ENCODE measurements at regions not wholly inside any gene's neighbourhood (a gene's known extent, or its start where the extent isn't known, plus 50 kb on each side); places are given as distances from the start of the nearest gene placed in this dataset.
"Not testable (repeated sequence)": the region's sequence is repeated elsewhere in the genome, so short reads cannot be mapped to it uniquely, and the experiment has no call there.

DNA sequence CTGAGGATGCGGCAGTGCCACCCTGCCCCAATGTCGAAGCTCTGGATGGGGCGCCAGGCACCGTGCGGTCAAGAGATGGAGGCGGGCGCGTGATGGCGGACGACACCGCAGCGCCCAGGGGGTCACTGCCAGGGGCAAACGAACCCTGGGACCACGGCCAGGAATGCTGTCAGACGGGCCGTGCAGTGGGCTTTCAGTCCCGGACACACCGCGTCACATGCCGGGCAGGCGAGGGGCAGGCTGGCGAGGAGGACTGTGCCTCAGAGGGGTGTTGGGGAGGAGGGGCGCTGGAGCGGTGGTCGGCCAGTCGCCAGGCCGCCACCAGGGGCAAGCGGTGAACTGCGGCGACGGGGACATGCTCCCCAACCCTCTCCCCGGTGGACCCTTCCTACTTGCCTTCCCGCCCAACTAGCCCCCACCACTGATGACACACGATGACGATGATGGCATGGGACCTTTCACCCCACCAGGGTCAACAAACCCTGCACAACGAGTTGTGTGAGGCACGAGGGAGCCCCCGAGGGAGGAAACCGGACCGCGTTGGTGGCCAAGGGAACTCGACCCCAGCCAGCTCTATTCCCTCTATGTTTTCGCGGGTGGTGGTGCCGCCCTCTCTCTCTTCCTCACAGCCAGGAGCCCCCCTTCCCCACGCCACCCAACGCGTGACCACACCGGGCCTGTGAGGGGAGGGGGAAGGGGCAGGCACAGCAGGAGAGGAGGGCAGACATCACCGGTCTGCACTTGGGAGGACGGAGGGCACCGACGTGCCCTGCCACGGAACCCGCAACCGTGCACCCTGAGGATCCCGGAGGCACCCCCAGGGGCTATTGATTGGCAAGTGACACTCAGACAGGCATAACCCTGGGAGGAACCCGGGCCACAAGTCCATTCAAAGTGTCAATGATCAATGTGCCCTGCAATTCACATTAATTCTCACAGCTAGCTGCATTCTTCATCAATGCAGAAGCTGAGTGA is 1960.9 kb upstream of the DEFB115 start:
- DNase-seq = no peak

DNA sequence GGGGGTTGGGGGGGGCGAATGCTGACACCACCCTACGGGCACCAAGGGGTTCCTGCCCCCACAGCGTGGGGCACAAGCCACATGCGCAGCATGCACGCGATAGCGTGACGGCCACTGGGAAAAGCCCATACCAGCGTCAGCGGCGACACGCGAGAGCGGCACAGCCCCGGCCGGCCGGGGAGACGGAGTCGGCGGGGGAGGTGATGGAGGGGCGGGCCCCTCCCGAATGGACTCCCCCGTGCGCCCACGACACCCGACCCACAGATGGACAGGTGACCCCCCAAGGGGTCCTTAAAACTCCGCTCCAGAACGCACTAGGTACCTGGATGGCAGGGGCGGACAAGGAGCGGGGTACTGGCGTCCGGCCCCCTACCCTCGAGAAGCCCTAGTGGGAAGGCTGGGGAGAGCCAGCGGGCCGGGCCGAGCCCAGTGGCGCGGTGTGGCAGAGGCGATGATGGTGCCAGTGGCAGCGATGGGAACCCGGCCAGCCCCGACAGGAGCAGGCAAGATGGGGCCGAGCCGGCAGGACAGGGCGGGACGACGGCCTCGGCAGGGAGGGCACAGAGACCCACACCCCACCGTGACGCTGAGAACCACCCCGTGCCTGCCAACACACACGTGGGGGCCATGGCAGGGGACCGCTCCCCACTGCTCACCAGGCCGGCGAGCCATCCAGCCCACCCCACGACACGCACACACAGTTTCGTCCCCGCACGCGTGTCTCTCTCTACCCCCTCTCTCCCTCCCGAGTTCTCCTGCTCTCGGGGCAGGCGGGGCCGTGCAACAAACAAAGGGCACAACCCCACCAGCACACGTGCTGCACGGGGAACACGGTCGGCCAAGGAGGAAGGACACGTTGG is 1959.8 kb upstream of the DEFB115 start:
- DNase-seq = no peak

DNA sequence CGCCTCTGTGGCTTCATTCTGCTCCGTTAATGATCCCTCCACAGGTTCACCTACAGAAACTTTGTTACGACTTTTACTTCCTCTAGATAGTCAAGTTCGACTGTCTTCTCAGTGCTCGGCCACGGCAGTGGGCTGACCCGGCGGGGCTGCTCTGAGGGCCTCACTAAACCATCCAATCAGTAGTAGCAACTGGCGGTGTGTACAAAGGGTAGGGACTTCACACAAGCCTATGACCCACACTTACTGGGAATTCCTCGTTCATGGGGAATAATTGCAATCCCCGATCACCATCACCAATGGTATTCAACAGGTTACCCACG is 1959.2 kb upstream of the DEFB115 start:
- DNase-seq = no peak

DNA sequence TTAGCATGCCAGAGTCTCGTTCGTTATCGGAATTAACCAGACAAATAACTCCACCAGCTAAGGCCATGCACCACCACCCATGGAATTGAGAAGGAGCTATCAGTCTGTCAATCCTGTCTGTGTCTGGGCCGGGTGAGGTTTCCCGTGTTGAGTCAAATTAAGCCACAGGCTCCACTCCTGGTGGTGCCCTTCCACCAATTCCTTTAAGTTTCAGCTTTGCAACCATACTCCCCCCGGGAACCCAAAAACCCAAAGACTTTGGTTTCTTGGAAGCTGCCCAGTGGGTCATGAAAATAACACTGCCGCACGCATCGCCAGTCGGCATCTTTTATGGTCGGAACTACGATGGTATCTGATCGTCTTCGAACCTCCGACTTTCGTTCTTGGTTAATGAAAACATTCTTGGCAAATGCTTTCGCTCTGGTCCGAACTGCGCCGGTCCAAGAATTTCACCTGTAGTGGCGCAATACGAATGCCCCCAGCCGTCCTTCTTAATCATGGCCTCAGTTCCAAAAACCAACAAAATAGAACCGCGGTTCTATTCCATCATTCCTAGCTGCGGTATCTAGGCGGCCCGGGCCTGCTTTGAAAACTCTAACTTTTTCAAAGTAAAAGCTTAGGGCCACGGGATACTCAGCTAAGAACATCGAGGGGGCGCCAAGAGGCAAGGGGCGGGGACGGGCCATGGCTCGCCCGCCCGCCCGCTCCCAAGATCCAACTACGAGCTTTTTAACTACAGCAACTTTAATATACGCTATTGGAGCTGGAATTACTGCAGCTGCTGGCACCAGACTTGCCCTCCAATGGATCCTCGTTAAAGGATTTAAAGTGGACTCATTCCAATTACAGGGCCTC is 1958.5 kb upstream of the DEFB115 start:
- no peak for DNase-seq

DNA sequence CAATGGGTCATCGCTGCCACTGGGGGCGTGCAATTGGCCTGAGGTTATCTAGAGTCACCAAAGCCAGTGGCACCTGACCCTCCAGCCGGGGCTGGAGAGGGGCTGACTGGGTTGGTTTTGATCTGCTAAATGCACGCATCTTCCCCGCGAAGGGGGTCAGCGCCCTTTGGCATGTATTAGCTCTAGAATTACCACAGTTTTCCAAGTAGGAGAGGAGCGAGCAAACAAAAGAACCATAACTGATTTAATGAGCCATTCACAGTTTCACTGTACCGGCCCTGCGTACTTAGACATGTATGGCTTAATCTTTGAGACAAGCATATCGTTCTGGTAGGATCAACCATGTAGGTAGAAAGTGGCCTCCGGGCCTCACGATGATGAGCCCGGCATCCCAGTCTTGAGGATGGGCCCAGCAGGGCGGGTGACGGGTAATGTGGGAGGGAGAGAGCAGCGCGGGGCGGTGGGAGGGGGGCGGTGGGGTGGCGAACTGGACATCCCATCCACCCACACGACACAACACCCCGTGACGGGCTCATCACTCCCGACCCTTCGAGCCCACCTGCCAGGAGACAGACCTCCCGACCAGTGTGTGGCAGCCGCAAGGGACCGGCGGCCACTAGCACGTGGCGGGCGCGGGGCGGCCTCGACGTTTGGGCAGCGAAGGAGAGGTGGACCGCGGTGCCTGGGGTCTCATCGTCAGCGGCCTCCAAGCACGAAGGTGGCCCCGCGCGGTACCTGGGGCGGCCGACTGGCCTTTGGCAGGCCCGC is 1957.5 kb upstream of the DEFB115 start:
- DNase-seq = no peak

DNA sequence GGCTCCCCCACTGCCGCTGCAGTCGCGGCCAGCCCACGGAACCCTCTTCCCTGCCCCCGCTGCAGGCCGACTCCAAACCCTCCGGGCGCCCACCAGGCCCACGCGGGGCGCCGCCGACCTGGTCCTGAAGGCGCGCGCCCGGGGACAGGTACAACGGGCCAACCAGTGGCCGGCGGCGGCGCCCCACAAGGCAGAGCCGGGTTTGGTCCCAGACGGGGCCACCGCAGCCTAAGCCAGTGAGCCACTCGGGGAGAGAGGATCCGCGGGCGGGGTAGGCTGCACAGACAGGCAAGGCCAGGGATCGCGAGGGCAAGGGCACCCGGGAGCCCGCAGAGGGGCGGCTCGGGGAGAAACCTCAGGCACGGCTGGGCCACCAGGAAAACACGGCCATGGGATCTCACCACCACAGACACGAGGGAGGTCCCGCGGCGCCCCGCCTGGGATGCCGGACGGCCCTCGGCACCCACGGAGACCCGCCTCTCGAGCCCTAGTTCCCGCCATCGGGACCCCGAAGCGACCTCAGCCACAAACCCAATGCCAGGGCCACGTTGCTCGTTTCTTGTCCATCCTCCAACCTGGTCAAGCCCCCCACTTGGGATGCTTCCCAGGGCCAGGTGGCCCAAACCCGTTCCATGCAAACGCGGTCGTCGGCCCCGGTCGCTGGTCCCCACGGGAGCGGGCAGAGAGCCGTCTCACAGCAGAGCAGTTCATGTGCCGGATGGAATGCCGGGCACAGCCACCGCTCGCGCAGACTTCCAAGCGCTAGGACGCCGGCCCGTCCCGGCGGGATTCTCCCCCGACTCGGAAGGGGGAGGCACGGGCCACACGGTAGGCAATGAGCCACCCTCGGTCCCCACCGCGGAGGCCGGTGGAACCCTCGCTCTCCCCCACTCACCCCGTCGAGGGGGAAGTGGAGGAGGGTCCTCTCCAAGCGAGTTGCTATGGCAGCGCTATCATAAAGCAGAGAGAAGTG is 1956.6 kb upstream of the DEFB115 start:
- DNase-seq = no peak

DNA sequence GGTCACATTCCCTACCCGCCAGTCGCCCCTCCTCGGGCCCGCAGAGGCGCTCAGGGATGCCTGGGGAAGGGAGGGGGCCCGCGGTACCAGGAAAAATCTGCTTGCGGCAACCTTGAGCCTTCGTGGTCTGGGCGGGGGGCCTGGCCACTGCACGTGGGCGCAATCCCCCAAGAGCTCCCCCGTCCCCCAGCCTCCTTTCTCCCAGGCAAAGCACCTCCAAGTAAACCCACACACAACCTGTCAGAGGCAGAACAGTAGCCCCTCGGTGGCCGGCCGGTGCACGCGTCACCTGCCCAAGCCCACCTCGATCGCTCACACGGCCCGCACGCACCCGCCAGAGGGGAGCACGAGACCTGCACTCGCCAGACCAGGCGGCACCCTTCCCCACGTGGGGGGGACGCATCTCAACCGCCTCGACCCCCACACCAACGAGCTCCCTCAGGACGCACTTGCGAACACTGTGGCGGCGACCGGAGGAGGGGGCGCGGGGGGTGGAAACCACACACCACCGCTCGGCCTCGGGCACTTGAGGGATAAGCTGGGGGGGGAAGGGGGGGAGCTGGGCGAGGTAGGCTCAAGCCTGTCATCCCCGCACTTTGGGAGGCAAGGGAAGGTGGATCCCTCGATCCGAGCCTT is 1955.7 kb upstream of the DEFB115 start:
- DNase-seq = no peak

DNA sequence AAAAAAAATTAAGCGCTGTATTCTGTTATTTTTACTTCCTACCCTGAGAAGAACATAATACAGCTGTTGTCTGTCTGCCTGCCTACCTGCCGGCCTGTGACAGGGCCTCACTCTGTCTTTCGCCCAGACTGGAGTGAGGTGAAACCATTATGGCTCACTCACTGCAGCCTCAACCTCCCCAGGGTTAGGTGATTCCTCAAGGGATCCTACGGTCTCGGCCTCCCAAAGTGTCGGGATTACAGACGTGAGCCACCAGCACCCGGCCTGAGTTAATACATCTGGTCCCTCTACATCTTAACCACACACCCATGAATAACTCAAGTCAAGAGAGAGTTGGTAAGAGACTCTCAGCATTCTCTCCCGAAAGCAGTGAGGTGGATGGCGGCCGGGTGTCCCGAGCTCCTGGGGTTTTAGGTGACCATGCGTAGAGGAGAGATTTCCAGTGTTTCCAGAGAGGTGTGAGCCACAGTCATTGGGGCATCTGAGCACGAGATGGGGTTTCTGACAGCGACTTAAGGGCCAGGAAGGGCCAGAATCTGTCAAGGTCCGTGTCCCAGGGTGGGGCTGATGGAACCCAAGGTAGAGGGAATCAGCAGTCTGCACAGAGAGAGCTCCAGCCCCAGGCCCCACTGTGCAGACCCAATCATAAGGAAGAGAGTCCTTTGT is 1954.4 kb upstream of the DEFB115 start:
- DNase-seq = no peak

DNA sequence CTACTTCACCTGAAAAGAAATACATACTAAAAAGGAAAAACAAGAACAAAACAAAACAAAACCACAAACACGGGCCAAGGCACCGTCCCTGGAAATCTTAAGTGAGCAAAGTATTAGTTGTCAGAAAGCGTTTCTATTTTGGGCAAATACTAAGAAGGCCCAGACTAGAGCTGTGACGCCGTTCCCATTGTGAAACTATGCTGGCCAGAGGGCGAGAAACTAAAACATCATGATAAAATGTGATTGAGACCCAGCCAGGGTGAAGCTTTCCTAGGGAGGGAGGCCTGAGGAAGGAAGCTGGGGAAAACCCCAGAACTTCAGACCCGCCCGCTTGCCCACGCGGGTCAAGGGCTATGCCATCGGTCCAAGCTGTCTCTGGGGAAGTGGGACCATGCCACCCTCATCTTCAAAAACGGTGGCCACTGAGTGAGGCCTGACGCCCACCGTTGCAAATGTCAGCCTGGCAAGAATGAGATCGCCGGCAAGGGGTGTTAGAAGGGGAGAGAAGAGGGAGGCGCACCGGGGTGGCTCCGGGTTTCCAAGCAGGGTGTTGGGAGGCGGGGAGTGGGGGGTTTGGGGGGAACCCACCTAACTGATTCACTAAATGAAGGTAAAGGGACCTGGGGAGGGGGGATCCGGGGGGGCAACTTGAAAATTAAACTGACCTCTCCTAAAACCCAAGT is 1950.9 kb upstream of the DEFB115 start:
- DNase-seq = no peak

DNA sequence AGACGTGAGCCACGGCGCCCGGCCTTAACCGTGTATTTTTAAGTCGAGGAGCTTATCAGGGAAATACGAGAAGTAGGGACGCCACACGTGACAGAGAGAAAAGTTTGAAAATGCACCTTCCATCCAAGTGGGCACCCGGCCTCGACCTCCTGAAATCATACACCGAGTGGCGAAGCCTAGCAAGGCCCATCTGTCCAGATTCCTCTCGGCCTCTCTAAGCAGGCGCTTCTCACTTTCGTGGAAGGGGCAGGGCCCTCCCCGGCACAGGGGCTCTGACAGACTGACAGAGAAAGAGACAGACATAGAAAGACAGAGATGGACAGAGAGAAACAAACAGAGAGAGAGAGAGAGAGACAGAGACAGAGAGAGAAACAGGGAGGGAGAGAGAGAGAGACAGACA is 1950.0 kb upstream of the DEFB115 start:
- DNase-seq = not testable (repeated sequence)

DNA sequence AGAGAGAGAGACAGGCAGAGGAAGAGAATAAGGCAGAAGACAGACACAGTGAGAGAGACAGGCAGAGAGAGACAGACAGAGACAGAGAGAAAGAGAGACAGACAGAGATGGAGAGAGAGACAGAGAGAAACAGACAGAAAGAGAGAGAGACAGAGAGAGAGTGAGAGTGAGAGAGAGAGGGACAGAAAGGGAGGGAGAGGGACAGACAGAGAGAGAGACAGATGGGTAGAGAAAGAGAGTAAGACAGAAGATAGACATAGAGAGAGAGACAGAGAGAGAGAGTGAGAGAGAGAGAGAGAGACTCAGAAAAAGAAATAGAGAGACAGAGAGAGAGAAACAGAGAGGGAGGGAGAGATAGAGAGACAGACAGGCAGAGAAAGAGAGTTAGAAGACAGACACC is 1948.5 kb upstream of the DEFB115 start:
- DNase-seq = not testable (repeated sequence)

DNA sequence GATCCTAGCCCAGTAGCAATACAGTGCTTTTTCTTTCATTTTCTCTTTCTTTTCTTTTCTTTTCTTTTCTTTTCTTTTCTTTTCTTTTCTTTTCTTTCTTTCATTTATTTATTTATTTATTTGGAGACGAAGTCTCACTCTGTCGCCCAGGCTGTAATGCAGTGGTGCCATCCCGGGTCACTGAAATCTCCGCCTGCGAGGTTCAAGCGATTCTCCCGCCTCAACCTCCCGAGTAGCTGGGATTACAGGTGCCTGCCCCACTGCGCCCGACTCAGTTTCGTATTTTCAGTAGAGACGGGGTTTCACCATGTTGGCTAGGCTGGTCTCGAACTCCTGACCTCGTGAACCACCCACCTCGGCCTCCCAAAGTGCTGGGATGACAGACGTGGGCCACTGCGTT is 1948.0 kb upstream of the DEFB115 start:
- DNase-seq = not testable (repeated sequence)

DNA sequence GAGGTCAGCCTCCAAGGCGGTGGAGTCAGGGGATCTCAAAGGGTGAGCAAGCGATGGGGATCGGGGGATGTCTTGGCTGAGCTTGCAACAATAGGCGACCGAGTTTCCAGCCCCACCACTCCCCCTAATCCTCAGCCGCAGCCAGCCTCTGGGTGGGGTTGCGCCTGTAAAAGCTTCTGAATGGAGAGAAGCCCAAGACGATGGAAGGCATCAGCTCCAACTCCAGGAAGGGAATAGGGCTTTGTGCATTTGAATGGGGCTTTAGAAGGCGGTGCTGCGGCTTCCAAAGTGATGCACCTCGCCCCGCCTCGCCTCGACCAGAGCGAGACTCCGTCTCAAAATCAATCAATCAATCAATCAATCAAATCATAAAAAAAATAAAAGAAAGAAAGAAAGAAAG is 1946.4 kb upstream of the DEFB115 start:
- not testable (repeated sequence) for DNase-seq

DNA sequence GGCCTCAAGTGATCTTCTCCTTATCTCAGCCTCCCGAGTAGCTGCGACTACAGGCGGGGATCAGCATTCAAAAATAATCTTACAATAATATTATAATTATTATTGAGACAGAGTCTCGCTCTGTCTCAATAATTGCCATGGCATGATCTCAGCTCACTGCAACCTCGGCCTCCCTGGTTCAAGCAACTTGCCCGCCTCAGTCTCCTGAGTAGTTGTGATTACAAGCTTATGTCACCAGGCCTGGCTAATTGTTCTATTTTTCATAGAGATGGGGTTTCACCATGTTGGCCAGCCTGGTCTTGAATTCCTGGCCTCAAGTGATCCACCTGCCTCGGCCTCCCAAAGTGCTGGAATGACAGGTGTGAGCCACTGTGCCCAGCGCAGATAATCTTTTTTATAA is 1944.8 kb upstream of the DEFB115 start:
- DNase-seq = not testable (repeated sequence)

DNA sequence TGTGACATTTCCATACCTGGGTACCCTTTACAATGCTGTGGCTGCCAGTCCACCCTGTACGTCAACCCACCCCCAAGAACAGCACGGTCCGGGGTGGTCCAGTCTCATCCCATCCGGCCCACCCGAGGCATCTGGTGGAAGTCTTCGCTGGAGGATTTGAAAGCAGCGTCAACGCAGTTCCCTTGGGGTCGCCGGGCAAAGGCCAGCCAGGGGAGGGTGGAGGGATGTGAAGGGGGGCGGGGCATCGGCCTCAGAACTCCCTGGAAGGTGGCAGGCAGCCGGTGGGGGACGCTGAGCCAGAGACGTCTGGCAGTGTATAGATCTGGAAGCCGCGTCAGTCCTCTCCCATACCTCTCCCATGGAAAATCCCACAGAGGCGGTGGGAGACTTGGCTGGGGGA is 1944.0 kb upstream of the DEFB115 start:
- DNase-seq = no peak

DNA sequence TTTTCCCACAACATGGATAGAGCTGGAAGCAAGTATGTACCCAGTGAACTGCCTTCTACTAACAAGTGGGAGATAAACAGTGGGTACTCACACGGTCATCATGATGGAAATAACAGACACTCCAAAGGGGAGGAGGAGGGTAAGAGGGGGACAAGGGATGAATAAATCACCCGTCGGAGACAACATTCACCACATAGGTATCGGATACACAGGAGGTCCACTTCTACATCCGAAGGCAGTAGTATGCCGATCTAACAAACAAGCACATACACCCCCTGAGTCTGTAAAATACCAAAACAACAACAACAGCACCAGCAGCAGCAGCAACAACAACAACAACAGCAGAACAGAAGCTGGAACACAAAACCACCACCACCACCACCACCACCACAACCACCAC is 1943.2 kb upstream of the DEFB115 start:
- DNase-seq = no peak

DNA sequence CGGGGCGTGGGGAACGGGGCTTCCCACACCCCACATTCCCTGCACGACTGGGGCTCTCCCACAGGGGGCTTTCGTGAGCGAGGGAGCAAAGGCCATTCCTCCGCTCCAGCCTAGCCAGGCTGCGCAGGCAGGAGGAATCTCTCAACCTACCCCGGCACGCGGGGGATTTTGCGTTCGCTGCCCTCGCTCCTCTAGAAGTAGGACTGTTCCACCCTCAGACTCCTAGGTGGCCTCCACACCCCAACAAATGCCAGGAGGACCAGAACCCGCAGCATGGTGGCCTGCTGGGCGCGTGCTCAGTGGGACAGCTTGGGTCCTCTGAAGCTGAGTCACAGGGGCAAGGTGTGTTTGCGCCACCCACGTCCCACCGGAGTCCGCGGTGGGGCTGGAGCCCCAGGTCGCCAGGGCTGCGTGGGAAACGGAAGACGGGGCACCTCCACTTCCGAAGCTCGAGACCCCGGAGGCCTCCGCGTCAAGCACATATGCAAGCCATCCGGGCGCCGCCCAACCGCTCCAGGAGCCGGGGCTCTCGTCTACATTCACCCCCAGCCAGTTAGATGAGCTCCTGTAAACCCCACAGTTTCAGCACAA is 1938.5 kb upstream of the DEFB115 start:
- DNase-seq = no peak

DNA sequence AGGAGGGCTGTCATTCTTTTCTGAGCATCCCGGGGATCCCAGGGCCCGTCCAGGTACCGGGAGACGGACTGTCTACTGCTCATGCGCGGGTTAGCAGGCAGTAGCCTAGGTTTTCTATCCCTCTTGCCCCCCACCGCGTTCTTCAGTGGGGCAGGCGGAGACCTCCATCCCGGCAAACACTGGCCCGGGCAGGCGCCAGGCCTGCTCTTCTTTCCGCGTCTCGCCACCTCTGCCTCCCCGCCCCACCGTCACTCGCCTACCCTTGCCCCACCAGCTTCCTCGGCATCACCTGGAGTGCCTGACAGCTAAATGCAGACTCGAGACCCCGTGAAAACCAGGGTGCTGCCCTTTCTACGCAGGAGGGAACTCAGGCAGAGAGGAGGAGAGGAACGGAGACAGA is 1937.7 kb upstream of the DEFB115 start:
- DNase-seq = no peak

Measured in tongue (tissue), 1 donor.